NOMO-1 (cell line): ENCODE measurements at regions not wholly inside any gene's neighbourhood (a gene's known extent, or its start where the extent isn't known, plus 50 kb on each side); places are given as distances from the start of the nearest gene placed in this dataset.

Source experiments
- DNase-seq, 2 experiments: peaks; one replicate each; lab custom pipeline; 2025; ENCODE audit not compliant: unreplicated experiment in 2 of 2; lab: John Stamatoyannopoulos, UW

GRCh38 chr16:86389566-86390328 is 120.6 kb upstream of the FOXF1 start:
- DNase-seq: no peak

GRCh38 chr16:86390335-86390734 is 120.0 kb upstream of the FOXF1 start:
- no peak for DNase-seq

- DNase-seq: no peak
Observed at GRCh38 chr16:86391486-86391885, 118.8 kb upstream of the FOXF1 start.

DNA sequence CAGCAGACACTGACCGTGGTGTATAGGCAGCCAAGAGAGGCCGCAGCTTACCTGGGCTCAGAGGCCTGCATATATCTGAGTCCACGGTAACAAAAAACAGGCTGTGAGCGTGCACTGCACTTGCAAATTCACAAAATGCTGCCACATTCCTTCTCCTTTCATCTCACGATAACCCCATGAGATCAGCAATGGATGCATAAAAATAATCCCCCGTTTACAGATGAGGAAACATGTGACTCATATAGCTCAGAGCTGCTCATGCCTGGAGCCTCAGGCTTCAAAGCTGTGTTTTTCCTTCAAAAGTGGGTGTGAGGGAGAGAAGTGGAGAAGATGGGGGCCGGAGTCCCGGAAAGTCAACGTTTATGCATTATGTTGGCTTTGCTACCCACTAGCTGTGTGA is 118.3 kb upstream of the FOXF1 start:
- no peak for DNase-seq

- no peak for DNase-seq
Observed at GRCh38 chr16:86392436-86393152, 117.7 kb upstream of the FOXF1 start.

DNA sequence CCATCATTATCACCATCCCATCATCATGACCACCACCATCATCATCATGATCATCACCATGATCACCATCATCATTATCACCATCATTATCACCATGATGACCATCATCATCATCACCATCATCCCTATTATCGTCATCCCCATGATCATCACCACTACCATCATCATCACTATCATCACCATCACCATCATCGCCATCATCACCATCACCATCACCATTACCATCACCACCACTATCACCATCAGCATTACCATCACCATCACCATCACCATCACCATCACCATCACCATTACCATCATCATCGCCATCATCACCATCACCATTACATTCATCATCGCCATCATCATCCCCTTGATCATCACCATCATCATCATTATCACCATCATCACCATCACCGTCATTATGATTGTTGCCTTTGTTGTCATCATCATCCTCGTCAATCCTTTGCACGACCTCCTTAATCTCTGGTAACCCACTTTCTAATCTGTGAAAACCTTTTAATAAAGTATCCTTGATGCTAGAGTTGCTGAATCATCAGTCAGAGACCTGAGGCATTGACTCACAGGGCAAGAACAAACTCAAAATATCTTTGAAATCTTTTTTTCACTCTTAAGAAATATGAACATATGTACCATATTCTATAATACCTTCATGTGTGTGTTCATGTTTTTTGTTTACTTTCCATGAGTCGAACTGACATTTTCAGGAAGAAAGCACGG is 116.3 kb upstream of the FOXF1 start:
- DNase-seq: no peak

- DNase-seq: no peak
Observed at GRCh38 chr16:86395477-86395876, 114.8 kb upstream of the FOXF1 start.

- DNase-seq: no peak
Observed at GRCh38 chr16:86396422-86396821, 113.9 kb upstream of the FOXF1 start.

DNA sequence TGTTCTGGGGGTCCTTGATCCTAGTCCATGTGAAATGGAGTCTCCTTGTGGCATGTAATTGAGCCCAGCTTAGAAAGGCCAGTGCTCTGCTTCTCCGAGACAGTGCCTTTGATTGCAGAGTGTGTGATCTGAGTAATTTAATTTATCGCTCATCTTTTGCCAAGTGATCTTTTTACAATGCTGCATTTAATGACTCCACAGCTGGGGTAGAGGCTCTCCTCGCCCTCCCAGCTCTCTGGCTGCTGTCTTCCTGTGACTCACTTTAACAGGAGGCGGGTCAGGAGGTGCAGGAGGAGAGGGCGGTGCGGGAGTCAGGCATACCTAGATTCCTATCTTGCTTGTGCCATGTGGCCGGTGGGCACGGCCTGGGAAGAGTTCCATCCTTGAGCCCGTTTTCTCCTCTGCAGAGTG is 113.4 kb upstream of the FOXF1 start:
- no peak for DNase-seq

- DNase-seq: no peak
Observed at GRCh38 chr16:86398201-86398600, 112.1 kb upstream of the FOXF1 start.

- no peak for DNase-seq
Observed at GRCh38 chr16:86398622-86399021, 111.7 kb upstream of the FOXF1 start.

GRCh38 chr16:86401126-86401525 is 109.2 kb upstream of the FOXF1 start:
- DNase-seq: no peak

DNA sequence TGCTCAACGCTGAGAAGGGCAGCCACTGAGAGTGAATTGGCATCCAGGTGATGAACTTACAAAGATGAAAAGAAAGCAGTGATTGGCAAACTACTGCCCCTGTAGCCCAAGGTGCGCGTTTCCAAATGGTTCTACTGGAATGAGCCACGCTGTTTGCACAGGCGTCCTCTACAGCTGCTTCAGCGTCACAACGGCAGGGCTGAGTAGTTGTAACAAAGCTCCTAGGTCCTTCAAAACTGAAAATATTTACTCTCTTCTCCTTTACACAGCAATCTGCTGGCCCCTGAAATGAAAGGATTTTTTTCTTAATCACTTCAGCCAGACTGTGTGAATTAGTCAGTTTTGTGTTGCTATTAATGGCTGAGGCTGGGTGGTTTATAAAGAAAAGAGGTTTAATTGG is 107.2 kb upstream of the FOXF1 start:
- no peak for DNase-seq

DNA sequence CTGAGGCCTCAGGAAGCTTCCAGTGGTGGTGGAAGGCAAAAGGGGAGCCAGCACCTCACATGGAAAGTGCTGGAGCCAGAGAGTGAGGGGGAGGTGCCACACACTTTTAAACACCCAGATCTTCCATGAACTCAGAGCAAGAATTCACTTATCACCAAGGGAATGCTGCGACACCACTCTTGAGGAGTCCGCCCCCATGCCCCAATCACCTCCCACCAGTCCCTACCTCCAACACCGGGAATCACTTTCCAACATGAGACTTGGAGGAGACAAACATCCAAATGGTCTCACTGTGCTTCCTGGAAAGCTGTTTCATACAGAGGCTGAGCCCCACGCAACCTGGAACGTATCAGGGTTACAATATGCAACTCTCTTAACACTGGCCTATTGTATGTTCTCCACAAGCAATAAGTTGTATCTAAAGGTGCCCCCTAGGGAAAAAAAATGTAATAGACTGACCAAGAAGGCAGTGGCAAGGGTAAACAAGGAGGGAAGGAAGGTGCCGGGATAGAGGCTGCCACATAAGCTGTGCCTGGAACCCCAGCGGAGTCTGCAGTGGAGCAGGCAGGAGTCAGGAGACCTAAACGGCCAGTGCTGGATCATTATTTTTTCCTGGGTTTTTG is 106.7 kb upstream of the FOXF1 start:
- no peak for DNase-seq

- no peak for DNase-seq
Observed at GRCh38 chr16:86404678-86405077, 105.6 kb upstream of the FOXF1 start.

GRCh38 chr16:86405319-86405718 is 105.0 kb upstream of the FOXF1 start:
- DNase-seq: no peak

- no peak for DNase-seq
Observed at GRCh38 chr16:86406056-86406455, 104.3 kb upstream of the FOXF1 start.

DNA sequence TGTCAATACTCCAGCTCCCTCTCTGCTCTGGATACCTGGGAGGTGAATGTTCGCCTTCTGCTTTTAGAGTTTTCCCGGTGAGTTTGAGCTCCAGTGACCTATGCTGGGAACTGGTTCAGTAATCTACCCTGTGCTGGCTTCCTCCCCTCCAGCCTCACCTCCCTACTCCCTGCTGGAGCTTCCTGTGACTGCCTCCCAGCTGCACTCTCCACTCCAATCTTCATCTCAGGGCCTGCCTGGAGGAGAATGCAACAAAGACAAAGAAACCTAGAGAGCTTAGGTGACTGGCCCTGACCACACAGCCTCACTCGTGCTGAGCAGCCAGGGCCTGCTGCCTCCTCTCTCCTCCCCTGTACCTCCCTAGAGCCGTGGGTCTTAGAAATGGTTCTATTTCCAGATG is 101.6 kb upstream of the FOXF1 start:
- DNase-seq: no peak

DNA sequence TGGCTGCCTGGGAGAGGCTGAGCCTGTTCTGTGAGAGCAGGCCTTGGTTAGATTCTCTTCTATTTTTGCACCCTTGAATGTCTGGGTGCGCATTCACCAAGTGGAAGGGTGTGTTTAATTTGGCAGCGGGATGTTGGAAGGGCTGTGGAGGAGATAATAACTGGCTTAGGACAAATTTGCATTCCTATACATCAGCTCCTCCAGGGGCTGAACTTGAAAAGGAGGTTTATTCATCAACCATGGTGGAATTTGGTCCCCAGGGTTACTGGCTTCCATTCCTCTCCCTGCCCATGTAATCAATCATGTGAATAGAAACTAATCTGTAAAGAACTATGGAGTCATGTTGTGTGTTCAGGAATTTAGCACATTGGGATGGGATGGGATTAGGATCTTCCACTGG is 100.2 kb upstream of the FOXF1 start:
- DNase-seq: no peak

GRCh38 chr16:86410529-86410928 is 99.8 kb upstream of the FOXF1 start:
- no peak for DNase-seq

GRCh38 chr16:86411897-86412296 is 98.4 kb upstream of the FOXF1 start:
- DNase-seq: no peak
